ENCODE measurements at regions not wholly inside any gene's neighbourhood (a gene's known extent, or its start where the extent isn't known, plus 50 kb on each side); places are given as distances from the start of the nearest gene placed in this dataset.

GRCh38 chr4:134425756-134426155 lies 224.2 kb upstream of the PABPC4L start:
- Histone ChIP-seq H3K4me1 (replicated peaks) (no peaks in the 10 kb centered on the region), H3K27me3 (replicated peaks; ENCODE audit: insufficient read depth) (no peaks in the 10 kb centered on the region), H3K4me3 (no peak overlapping the region), H3K9me3 (no peaks in the 10 kb centered on the region), H3K36me3 (no peaks in the 10 kb centered on the region), H3K27ac (no peak overlapping the region)
- 84% methylated on average over 3 of the region's 3 CpGs for WGBS
- no peak for DNase-seq (ENCODE audit: low spot score)
- intact Hi-C loops (cut with DNase I) = no loop called here
- no peak for TF ChIP-seq POLR2A (IDR thresholded peaks at IDR 0.05)
- TF ChIP-seq POLR2AphosphoS5 (IDR thresholded peaks at IDR 0.05) = no peak
- TF ChIP-seq CTCF (IDR thresholded peaks at IDR 0.05) = no peak

- H3K27me3 ChIP-seq (replicated peaks; ENCODE audit: insufficient read depth) = no peaks in the 10 kb centered on the region
- 51% methylated on average over 1 of the region's 1 CpG for WGBS
- H3K36me3 ChIP-seq = no peaks in the 10 kb centered on the region
- H3K9me3 ChIP-seq = no peaks in the 10 kb centered on the region
- no peak for TF ChIP-seq CTCF (IDR thresholded peaks at IDR 0.05)
- no peak for TF ChIP-seq POLR2A (IDR thresholded peaks at IDR 0.05)
- no peak for TF ChIP-seq POLR2AphosphoS5 (IDR thresholded peaks at IDR 0.05)
- no peak for DNase-seq (ENCODE audit: low spot score)
- H3K27ac ChIP-seq = no peak overlapping the region
- intact Hi-C loops (cut with DNase I) = no loop called here
- H3K4me1 ChIP-seq (replicated peaks) = no peaks in the 10 kb centered on the region
- H3K4me3 ChIP-seq = no peak overlapping the region
These were observed 221.2 kb upstream of the PABPC4L start for GRCh38 chr4:134422776-134423175.

- Histone ChIP-seq H3K4me1 (replicated peaks) (no peaks in the 10 kb centered on the region), H3K27ac (no peak overlapping the region), H3K27me3 (replicated peaks; ENCODE audit: insufficient read depth) (no peaks in the 10 kb centered on the region), H3K4me3 (no peak overlapping the region), H3K9me3 (no peaks in the 10 kb centered on the region), H3K36me3 (no peaks in the 10 kb centered on the region)
- intact Hi-C loops (cut with DNase I) = no loop called here
- no peak for DNase-seq (ENCODE audit: low spot score)
- TF ChIP-seq CTCF (IDR thresholded peaks at IDR 0.05) (no peak), POLR2A (IDR thresholded peaks at IDR 0.05) (no peak), POLR2AphosphoS5 (IDR thresholded peaks at IDR 0.05) (no peak)
- WGBS = 80% methylated on average over 3 of the region's 3 CpGs
These were observed 220.1 kb upstream of the PABPC4L start for GRCh38 chr4:134421734-134422133.

- H3K27ac ChIP-seq = no peak overlapping the region
These were observed 207.3 kb upstream of the PABPC4L start for GRCh38 chr4:134408897-134409296.

More at GRCh38 chr4:134408897-134409296, 207.3 kb upstream of the PABPC4L start:
- no peak overlapping the region for H3K4me3 ChIP-seq
- no peaks in the 10 kb centered on the region for H3K27me3 ChIP-seq (replicated peaks; ENCODE audit: insufficient read depth)
- H3K4me1 ChIP-seq (replicated peaks) = no peaks in the 10 kb centered on the region
- DNase-seq (ENCODE audit: low spot score) = no peak
- intact Hi-C loops (cut with DNase I) = no loop called here
- 56% methylated on average over 2 of the region's 2 CpGs for WGBS
- H3K36me3 ChIP-seq = no peaks in the 10 kb centered on the region
- TF ChIP-seq CTCF (IDR thresholded peaks at IDR 0.05) (no peak), POLR2A (IDR thresholded peaks at IDR 0.05) (no peak), POLR2AphosphoS5 (IDR thresholded peaks at IDR 0.05) (no peak)
- H3K9me3 ChIP-seq = no peaks in the 10 kb centered on the region

Measured in prostate gland (tissue), 2 donors.